ENCODE measurements at regions not wholly inside any gene's neighbourhood (a gene's known extent, or its start where the extent isn't known, plus 50 kb on each side); places are given as distances from the start of the nearest gene placed in this dataset.

DNA sequence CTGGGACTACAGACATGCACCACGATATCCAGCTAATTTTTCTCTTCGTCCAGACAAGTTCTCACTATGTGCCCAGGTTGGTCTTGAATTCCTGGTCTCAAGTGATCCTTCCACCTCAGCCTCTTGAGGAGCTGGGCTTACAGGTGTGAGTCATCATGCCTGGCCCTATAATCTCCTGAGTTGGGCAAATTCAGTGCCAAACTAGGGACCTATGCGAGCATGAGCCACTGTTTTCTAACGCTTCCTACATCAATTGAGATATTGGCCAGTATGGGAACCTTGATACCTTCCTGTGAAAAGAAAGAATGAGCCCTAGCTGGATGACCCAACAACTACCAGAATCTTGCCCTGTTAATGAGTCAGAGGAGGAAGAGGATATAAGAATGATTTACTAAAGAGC is 585.2 kb downstream of the C12orf50 start:
- TF ChIP-seq, protein P1, sequence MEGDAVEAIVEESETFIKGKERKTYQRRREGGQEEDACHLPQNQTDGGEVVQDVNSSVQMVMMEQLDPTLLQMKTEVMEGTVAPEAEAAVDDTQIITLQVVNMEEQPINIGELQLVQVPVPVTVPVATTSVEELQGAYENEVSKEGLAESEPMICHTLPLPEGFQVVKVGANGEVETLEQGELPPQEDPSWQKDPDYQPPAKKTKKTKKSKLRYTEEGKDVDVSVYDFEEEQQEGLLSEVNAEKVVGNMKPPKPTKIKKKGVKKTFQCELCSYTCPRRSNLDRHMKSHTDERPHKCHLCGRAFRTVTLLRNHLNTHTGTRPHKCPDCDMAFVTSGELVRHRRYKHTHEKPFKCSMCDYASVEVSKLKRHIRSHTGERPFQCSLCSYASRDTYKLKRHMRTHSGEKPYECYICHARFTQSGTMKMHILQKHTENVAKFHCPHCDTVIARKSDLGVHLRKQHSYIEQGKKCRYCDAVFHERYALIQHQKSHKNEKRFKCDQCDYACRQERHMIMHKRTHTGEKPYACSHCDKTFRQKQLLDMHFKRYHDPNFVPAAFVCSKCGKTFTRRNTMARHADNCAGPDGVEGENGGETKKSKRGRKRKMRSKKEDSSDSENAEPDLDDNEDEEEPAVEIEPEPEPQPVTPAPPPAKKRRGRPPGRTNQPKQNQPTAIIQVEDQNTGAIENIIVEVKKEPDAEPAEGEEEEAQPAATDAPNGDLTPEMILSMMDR (IDR thresholded peaks at IDR 0.05), result no peak
- no peak for TF ChIP-seq POLR2A (IDR thresholded peaks at IDR 0.05)
